Liver (tissue), 8 donors: ENCODE measurements at regions not wholly inside any gene's neighbourhood (a gene's known extent, or its start where the extent isn't known, plus 50 kb on each side); places are given as distances from the start of the nearest gene placed in this dataset.

ENCODE experiments used
- DNase-seq: peaks from one replicate; pipeline ENCODE4 v3.0.0-alpha.2; 2017; ENCODE audit warnings: low spot score
- H3K27ac ChIP-seq, 2 donors: one replicate each; pipeline ENCODE4 v1.7.0; 2013; ENCODE audit warnings: inconsistent platforms in 2 of 2, low read length in 2 of 2, control low read depth in 1 of 2, low read depth in 1 of 2, mild to moderate bottlenecking in 1 of 2
- H3K27me3 ChIP-seq, 4 donors: one replicate each; pipeline versions ENCODE4 v1.6.1 to v1.7.0; 2013; ENCODE audit warnings: low read length in 3 of 4, inconsistent platforms in 1 of 4, mild to moderate bottlenecking in 1 of 4, moderate library complexity in 1 of 4; ENCODE audit not compliant: control insufficient read depth in 4 of 4, insufficient read depth in 4 of 4
- H3K36me3 ChIP-seq, 4 donors: one replicate each; pipeline versions ENCODE4 v1.6.1 to v1.7.0; 2013; ENCODE audit warnings: low read length in 3 of 4, mild to moderate bottlenecking in 3 of 4, low read depth in 1 of 4, moderate library complexity in 1 of 4; ENCODE audit not compliant: control insufficient read depth in 4 of 4, insufficient read depth in 3 of 4
- H3K4me1 ChIP-seq, 4 donors: one replicate each; pipeline versions ENCODE4 v1.6.1 to v1.7.0; 2013; ENCODE audit warnings: low read length in 3 of 4, mild to moderate bottlenecking in 3 of 4, moderate library complexity in 1 of 4; ENCODE audit not compliant: control insufficient read depth in 4 of 4, insufficient read depth in 4 of 4
- H3K4me3 ChIP-seq, 3 donors: one replicate each; pipeline versions ENCODE4 v1.6.1 to v1.7.0; 2013; ENCODE audit warnings: low read length in 3 of 3, control low read depth in 1 of 3, low read depth in 1 of 3, mild to moderate bottlenecking in 1 of 3
- H3K9ac ChIP-seq, 2 donors: one replicate each; pipeline ENCODE4 v1.7.0; 2013; ENCODE audit warnings: low read length in 2 of 2, mild to moderate bottlenecking in 2 of 2, moderate library complexity in 2 of 2, control low read depth in 1 of 2, low read depth in 1 of 2
- H3K9me3 ChIP-seq, 4 donors: one replicate each; pipeline versions ENCODE4 v1.6.1 to v1.7.0; 2013; ENCODE audit warnings: low read length in 3 of 4; ENCODE audit not compliant: control insufficient read depth in 4 of 4
- EGR1 ChIP-seq, 2 donors: IDR thresholded peaks; 2 replicates each; pipeline ENCODE4 v1.6.1; 2016 to 2018; ENCODE audit warnings: antibody characterized with exemption in 2 of 2, low read depth in 2 of 2
- FOXA2 ChIP-seq: IDR thresholded peaks from 2 replicates; pipeline ENCODE4 v1.6.1; 2016; ENCODE audit warnings: antibody characterized with exemption
- GABPA ChIP-seq, 2 donors: IDR thresholded peaks in 1 of 2; conservative IDR thresholded peaks in 1 of 2; 2 replicates each; pipeline ENCODE4 v1.6.1; 2016; ENCODE audit warnings: antibody characterized with exemption in 2 of 2, mild to moderate bottlenecking in 1 of 2, moderate library complexity in 1 of 2
- HNF4A ChIP-seq, 2 donors: conservative IDR thresholded peaks; 2 replicates each; pipeline ENCODE4 v1.6.1; 2016; ENCODE audit warnings: antibody characterized with exemption in 2 of 2, mild to moderate bottlenecking in 2 of 2
- HNF4G ChIP-seq: IDR thresholded peaks from 2 replicates; pipeline ENCODE4 v1.6.1; 2016; ENCODE audit warnings: antibody characterized with exemption
- JUND ChIP-seq, 2 donors: IDR thresholded peaks; 2 replicates each; pipeline ENCODE4 v1.6.1; 2016; ENCODE audit warnings: antibody characterized with exemption in 2 of 2
- NR2F2 ChIP-seq: IDR thresholded peaks from 2 replicates; pipeline ENCODE4 v1.6.1; 2016; ENCODE audit warnings: antibody characterized with exemption
- RAD21 ChIP-seq, 2 donors: IDR thresholded peaks; 2 replicates each; pipeline ENCODE4 v1.6.1; 2016; ENCODE audit warnings: antibody characterized with exemption in 2 of 2, mild to moderate bottlenecking in 2 of 2
- RXRA ChIP-seq, 2 donors: IDR thresholded peaks; 2 replicates each; pipeline ENCODE4 v1.6.1; 2017 to 2018; ENCODE audit warnings: antibody characterized with exemption in 2 of 2, mild to moderate bottlenecking in 1 of 2
- TAF1 ChIP-seq: conservative IDR thresholded peaks from 2 replicates; pipeline ENCODE4 v1.6.1; 2016; ENCODE audit warnings: antibody characterized with exemption, mild to moderate bottlenecking
- WGBS: extraction: QIAGEN DNeasy Blood & Tissue Kit; methylation state at CpG from one replicate; pipeline ENCODE4 v1.1.7; 2013; 5-methylcytosine and 5-hydroxymethylcytosine counted together
- TF ChIP-seq, protein P1 (sequence below): IDR thresholded peaks from 2 replicates; pipeline ENCODE4 v1.6.1; 2016; ENCODE audit warnings: antibody characterized with exemption
- TF ChIP-seq, protein P2 (sequence below): fragments of 150-350 bp; IDR thresholded peaks from 2 replicates; pipeline ENCODE4 v1.5.1; 2017; ENCODE audit warnings: improper control_type of control experiment, low read depth, low read length; ENCODE audit not compliant: missing input control
- TF ChIP-seq, protein P3 (sequence below): IDR thresholded peaks from 2 replicates; pipeline ENCODE4 v1.6.1; 2016; ENCODE audit warnings: antibody characterized with exemption
- TF ChIP-seq, protein P4 (sequence below): IDR thresholded peaks from 2 replicates; pipeline ENCODE4 v1.6.1; 2016; ENCODE audit warnings: antibody characterized with exemption
- donor health status: healthy.
- donor health status: healthy.
- donor health status: healthy.
- donor health status: healthy.
- donor health status: healthy.

DNA sequence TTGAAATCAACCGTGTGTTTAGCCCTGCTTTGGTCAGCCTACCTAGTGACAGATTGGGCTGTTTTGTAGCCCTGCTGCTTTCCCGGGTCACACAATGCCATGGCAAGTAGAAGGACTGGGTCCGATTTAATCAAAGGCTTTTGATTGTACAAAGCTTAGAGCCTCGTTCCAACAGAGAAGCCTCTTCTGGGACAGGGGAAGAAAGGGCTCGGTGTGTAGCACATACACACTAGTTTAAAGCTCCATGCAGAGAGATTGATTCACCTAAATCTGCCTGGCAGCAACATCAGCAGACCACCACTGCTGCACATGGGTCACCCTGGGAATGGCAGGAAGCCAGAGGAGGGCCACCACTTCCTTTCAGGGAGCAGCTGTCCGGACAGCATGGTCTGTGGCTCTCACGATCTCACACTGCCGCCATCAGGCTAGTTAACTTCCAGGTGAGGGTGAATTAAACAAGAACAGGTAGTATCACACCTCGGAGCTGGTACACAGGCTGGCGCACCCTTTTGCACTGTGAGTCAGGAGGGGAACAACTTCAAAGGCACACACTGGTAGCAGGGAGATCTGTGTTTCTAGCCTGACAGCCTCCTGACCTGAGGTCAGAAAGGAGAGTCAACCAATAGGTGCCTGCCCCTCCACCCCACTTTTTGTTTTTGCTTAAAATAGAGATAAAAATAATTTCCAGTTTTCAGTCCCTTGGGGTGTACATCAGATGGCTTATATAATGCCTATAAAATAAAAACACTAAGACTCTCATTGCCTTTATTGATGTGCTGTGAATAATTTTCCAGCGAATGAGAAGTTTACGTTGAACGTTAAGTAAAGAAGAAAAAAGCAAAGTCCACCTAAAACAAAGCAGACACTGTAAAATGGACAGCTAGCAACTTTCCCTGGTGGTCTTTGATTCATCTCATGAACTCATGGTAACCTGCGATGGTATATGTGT is 108.5 kb downstream of the CDCA7 start (continued):
- TF ChIP-seq, protein P1, sequence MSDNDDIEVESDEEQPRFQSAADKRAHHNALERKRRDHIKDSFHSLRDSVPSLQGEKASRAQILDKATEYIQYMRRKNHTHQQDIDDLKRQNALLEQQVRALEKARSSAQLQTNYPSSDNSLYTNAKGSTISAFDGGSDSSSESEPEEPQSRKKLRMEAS, result no peak
- TF ChIP-seq, protein P2, sequence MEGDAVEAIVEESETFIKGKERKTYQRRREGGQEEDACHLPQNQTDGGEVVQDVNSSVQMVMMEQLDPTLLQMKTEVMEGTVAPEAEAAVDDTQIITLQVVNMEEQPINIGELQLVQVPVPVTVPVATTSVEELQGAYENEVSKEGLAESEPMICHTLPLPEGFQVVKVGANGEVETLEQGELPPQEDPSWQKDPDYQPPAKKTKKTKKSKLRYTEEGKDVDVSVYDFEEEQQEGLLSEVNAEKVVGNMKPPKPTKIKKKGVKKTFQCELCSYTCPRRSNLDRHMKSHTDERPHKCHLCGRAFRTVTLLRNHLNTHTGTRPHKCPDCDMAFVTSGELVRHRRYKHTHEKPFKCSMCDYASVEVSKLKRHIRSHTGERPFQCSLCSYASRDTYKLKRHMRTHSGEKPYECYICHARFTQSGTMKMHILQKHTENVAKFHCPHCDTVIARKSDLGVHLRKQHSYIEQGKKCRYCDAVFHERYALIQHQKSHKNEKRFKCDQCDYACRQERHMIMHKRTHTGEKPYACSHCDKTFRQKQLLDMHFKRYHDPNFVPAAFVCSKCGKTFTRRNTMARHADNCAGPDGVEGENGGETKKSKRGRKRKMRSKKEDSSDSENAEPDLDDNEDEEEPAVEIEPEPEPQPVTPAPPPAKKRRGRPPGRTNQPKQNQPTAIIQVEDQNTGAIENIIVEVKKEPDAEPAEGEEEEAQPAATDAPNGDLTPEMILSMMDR, result no peak
- no peak for TF ChIP-seq RAD21 (IDR thresholded peaks at IDR 0.05)

DNA sequence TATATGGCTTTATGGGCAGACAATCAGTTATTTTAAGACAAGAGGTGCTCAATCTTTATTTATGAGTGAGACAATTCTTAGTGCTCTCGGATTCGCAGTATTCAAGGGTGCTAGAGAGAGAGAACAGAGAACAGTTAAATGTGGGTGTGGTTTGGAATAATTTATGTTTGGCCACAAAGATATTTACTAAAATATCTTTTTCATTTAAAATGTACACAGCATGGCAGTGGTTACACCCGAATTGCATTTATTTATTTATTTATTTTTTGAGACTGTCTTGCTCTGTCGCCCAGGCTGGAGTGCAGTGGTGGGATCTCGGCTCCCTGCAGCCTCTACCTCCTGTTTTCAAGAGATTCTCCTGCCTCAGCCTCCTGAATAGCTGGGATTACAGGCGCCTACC is 109.2 kb downstream of the CDCA7 start:
- Histone ChIP-seq H3K9ac (no peak overlapping the region), H3K36me3 (no peaks in the 10 kb centered on the region), H3K4me1 (no peaks in the 10 kb centered on the region), H3K4me3 (no peak overlapping the region), H3K9me3 (no peaks in the 10 kb centered on the region), H3K27ac (no peak overlapping the region), H3K27me3 (peaks cover 0 to 6% (median 0%) of the 10 kb centered on the region in 4 donors)
- WGBS, result 87% methylated on average over 6 of the region's 6 CpGs
- TF ChIP-seq GABPA (IDR thresholded peaks at IDR 0.05 in 1 of 2, conservative IDR thresholded peaks at IDR 0.05 in 1 of 2) (no peak), JUND (IDR thresholded peaks at IDR 0.05) (no peak), NR2F2 (no peak)
- TF ChIP-seq, protein P3, sequence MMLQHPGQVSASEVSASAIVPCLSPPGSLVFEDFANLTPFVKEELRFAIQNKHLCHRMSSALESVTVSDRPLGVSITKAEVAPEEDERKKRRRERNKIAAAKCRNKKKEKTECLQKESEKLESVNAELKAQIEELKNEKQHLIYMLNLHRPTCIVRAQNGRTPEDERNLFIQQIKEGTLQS, result no peak
- TF ChIP-seq, protein P1, result no peak
- DNase-seq, result no peak

DNA sequence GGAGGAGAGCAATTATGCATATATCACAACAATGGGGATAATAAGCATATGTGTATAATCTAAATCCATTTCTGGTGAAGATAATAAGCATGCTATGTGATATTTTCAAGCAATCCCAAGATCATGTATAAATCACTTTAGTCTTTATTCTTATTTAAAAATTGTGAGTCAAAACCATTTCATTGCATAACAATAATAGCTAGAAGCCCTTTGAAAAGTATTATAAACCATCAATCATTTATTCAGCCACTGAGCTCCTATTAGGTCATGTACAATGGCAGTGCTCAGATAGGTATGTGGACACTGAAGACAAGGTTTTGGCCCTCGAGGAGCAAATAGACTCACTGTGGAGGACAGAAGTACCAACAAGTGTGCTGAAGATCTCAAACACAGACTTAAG is 113.1 kb downstream of the CDCA7 start:
- 66% methylated on average over 1 of the region's 1 CpG for WGBS
- no peak for DNase-seq
- H3K27ac ChIP-seq, result no peak overlapping the region

More for the DNA sequence above, 113.1 kb downstream of the CDCA7 start:
- Histone ChIP-seq H3K9me3 (peaks cover 0 to 7% (median under 1%) of the 10 kb centered on the region in 4 donors), H3K9ac (no peak overlapping the region), H3K36me3 (no peaks in the 10 kb centered on the region), H3K4me1 (no peaks in the 10 kb centered on the region), H3K4me3 (no peak overlapping the region), H3K27me3 (peaks cover 0 to 5% (median 0%) of the 10 kb centered on the region in 4 donors)
- TF ChIP-seq HNF4G (no peak), HNF4A (conservative IDR thresholded peaks at IDR 0.05) (no peak), TAF1 (no peak), FOXA2 (no peak), GABPA (IDR thresholded peaks at IDR 0.05 in 1 of 2, conservative IDR thresholded peaks at IDR 0.05 in 1 of 2) (no peak), RXRA (IDR thresholded peaks at IDR 0.05) (no peak), NR2F2 (no peak), EGR1 (IDR thresholded peaks at IDR 0.05; ENCODE audit: low read depth in 2 of 2) (no peak)
- TF ChIP-seq, protein P2, result no peak
- TF ChIP-seq, protein P4, sequence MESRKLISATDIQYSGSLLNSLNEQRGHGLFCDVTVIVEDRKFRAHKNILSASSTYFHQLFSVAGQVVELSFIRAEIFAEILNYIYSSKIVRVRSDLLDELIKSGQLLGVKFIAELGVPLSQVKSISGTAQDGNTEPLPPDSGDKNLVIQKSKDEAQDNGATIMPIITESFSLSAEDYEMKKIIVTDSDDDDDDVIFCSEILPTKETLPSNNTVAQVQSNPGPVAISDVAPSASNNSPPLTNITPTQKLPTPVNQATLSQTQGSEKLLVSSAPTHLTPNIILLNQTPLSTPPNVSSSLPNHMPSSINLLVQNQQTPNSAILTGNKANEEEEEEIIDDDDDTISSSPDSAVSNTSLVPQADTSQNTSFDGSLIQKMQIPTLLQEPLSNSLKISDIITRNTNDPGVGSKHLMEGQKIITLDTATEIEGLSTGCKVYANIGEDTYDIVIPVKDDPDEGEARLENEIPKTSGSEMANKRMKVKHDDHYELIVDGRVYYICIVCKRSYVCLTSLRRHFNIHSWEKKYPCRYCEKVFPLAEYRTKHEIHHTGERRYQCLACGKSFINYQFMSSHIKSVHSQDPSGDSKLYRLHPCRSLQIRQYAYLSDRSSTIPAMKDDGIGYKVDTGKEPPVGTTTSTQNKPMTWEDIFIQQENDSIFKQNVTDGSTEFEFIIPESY, result no peak
